ENCODE measurements at regions not wholly inside any gene's neighbourhood (a gene's known extent, or its start where the extent isn't known, plus 50 kb on each side); places are given as distances from the start of the nearest gene placed in this dataset.

- Histone ChIP-seq H4K5ac (ENCODE audit: low read depth, low read length) (no peak overlapping the region), H3K9ac (ENCODE audit: low read depth, low read length) (no peak overlapping the region), H3K14ac (replicated peaks; ENCODE audit: low read depth, low read length) (no peak overlapping the region), H3K9me3 (ENCODE audit: control insufficient read depth, insufficient read depth, low read length) (no peaks in the 10 kb centered on the region), H3K27me3 (ENCODE audit: control insufficient read depth, insufficient read depth, low read length) (no peaks in the 10 kb centered on the region), H3K4me2 (ENCODE audit: low read depth, low read length) (no peak overlapping the region), H3K36me3 (ENCODE audit: control insufficient read depth, insufficient read depth, low read length) (no peaks in the 10 kb centered on the region), H4K8ac (ENCODE audit: low read depth in 2 of 2, low read length in 2 of 2) (no peak overlapping the region), H2BK15ac (ENCODE audit: low read depth, low read length) (no peak overlapping the region; the same call in 2 of the 3 replicates), H3K9me1 (ENCODE audit: insufficient read depth, low read length) (no peaks in the 10 kb centered on the region), H2AK5ac (ENCODE audit: low read depth, low read length) (no peak overlapping the region), H2AK9ac (replicated peaks; ENCODE audit: low read depth, low read length, poor library complexity) (no peak overlapping the region), H3K4me1 (ENCODE audit: control insufficient read depth, insufficient read depth, low read length) (no peaks in the 10 kb centered on the region), H3K27ac (ENCODE audit: insufficient read depth, low read length) (no peak overlapping the region), H2BK20ac (ENCODE audit: low read depth, low read length) (no peak overlapping the region), H3K23ac (ENCODE audit: low read depth, low read length) (no peak overlapping the region), H4K20me1 (ENCODE audit: insufficient read depth, low read length) (no peaks in the 10 kb centered on the region), H3K56ac (ENCODE audit: extremely low read depth, insufficient read depth, low read length) (no peak overlapping the region), H3K79me1 (ENCODE audit: low read depth in 1 of 2, low read length in 2 of 2) (no peaks in the 10 kb centered on the region), H2BK120ac (ENCODE audit: low read depth, low read length) (no peak overlapping the region), H3K4me3 (ENCODE audit: insufficient read depth, low read depth, low read length) (no peak overlapping the region), H3K18ac (ENCODE audit: low read depth, low read length) (no peak overlapping the region), H3K4ac (ENCODE audit: low read depth, low read length) (no peak overlapping the region), H2BK5ac (ENCODE audit: low read depth, low read length, poor library complexity, severe bottlenecking) (no peak overlapping the region), H2AFZ (replicated peaks; ENCODE audit: low read length, poor library complexity) (no peak overlapping the region), H4K91ac (ENCODE audit: insufficient read depth, low read depth, low read length) (no peak overlapping the region)
- TF ChIP-seq ELK1 (IDR thresholded peaks at IDR 0.05; ENCODE audit: borderline replicate concordance, low read depth, low read length) (no peak), MAFK (IDR thresholded peaks at IDR 0.05; ENCODE audit: low read depth, low read length) (no peak), CHD1 (IDR thresholded peaks at IDR 0.05; ENCODE audit: low read depth, low read length) (no peak), FOS (IDR thresholded peaks at IDR 0.05; ENCODE audit: low read depth, low read length) (no peak), MXI1 (IDR thresholded peaks at IDR 0.05; ENCODE audit: borderline replicate concordance, low read depth, low read length) (no peak), NFE2L2 (IDR thresholded peaks at IDR 0.05; ENCODE audit: low read depth, low read length) (no peak), RAD21 (IDR thresholded peaks at IDR 0.05; ENCODE audit: low read length) (no peak), CTCF (conservative IDR thresholded peaks at IDR 0.05; ENCODE audit: low read depth, low read length) (no peak), MAZ (IDR thresholded peaks at IDR 0.05; ENCODE audit: borderline replicate concordance, low read depth, low read length) (no peak), BHLHE40 (IDR thresholded peaks at IDR 0.05; ENCODE audit: low read depth, low read length) (no peak)
- ChIA-PET POLR2A (ENCODE audit: unreplicated experiment) (no interaction called here), CTCF (no interaction called here)
- WGBS, 2 experiments (ENCODE audit: extremely low coverage in 2 of 2, insufficient read length in 1 of 2): no CpG with 5 or more reads among the region's 7 CpGs
- dilution Hi-C loops (cut with HindIII; ENCODE audit: low sequenced_read_pairs, unreplicated experiment) (no loop called here), intact Hi-C loops (cut with micrococcal nuclease) (no loop called here), in situ Hi-C loops (cut with MboI; ENCODE audit: low sequenced_read_pairs) (no loop called here)
- ATAC-seq (ENCODE audit: low read depth) (no peak), DNase-seq (no peak)
- BruUV-seq (replicated peaks): no TSS peak
Observed at GRCh38 chr2:207266648-207267047, 100.9 kb upstream of the KLF7 start.

All from IMR-90 (cell line).